Right cardiac atrium (tissue), 5 donors: ENCODE measurements at regions not wholly inside any gene's neighbourhood (a gene's known extent, or its start where the extent isn't known, plus 50 kb on each side); places are given as distances from the start of the nearest gene placed in this dataset.

Experiments used
- ATAC-seq, 2 donors: fragments of 200-7000 bp; cut with Tn5 transposase; one replicate each; pipeline versions ENCODE4 v1.8.0 to v1.9.1; 2020; ENCODE audit warnings: moderate library complexity in 2 of 2, mild to moderate bottlenecking in 1 of 2
- DNase-seq, 3 donors: peaks; one replicate each; pipeline ENCODE4 v3.0.0-alpha.2; 2020
- H3K27ac ChIP-seq: one replicate; pipeline ENCODE4 v1.5.1; 2013; ENCODE audit warnings: mild to moderate bottlenecking, low read length, control low read depth, moderate library complexity
- H3K27me3 ChIP-seq: one replicate; pipeline ENCODE4 v1.6.1; 2013; ENCODE audit not compliant: control insufficient read depth, insufficient read depth
- H3K4me1 ChIP-seq: one replicate; pipeline ENCODE4 v1.6.1; 2013; ENCODE audit warnings: low read length; ENCODE audit not compliant: control insufficient read depth, insufficient read depth
- H3K4me3 ChIP-seq: one replicate; pipeline ENCODE4 v1.5.1; 2013; ENCODE audit warnings: low read length, control low read depth
- H3K9me3 ChIP-seq: one replicate; pipeline ENCODE4 v1.6.1; 2013; ENCODE audit warnings: low read length; ENCODE audit not compliant: control insufficient read depth
- WGBS: extraction: QIAGEN DNeasy Blood & Tissue Kit; methylation state at CpG from one replicate; pipeline ENCODE4 v1.1.7; 2013; 5-methylcytosine and 5-hydroxymethylcytosine counted together
- intact Hi-C, 4 donors: fragments of 100-400 bp; cut with DNase I; formaldehyde crosslinking; loops; one replicate each; pipeline versions ENCODE4 v1.11.0 to v1.14.0; 2022 to 2023
- donor health status: healthy with polysubstance abuse.
- donor health status: DM: no; HTN: yes; CAD: no.
- donor health status: DM: no; HTN: no; CAD: no.
- donor health status: DM: no; HTN: yes; CAD: no; lungs with severe emphysema.
- donor health status: DM: yes; HTN: yes; CAD: no.

- no peak overlapping the region for H3K27ac ChIP-seq
- no peak for ATAC-seq
- H3K9me3 ChIP-seq, result no peaks in the 10 kb centered on the region
- H3K4me1 ChIP-seq, result no peaks in the 10 kb centered on the region
- intact Hi-C loops, result no loop called here
- WGBS, result 74% methylated on average over 5 of the region's 5 CpGs
- no peak for DNase-seq
- no peak overlapping the region for H3K4me3 ChIP-seq
- no peaks in the 10 kb centered on the region for H3K27me3 ChIP-seq
These were observed 733.6 kb upstream of the MAN1A1 start for GRCh38 chr6:120083186-120083585.

GRCh38 chr6:120077489-120077888 lies 727.9 kb upstream of the MAN1A1 start:
- 35% methylated on average over 2 of the region's 2 CpGs for WGBS
- intact Hi-C loops, result no loop called here

DNA sequence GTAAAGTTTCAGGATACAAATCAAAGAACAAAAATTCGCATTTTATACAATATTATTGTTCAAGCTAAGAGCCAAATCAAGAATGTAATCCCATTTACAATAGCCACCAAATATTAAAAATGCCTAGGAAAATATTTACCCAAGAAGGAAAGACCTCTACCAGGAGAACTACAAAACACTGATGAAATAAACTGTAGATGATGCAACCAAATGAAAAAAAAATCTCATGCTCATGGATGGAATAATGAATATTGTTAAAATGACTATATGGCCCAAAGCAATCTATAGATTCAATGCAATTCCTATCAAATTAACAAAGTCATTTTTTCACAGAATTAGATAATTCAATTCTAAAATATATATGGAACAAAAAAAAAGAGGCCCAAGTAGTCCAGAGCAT lies 708.8 kb upstream of the MAN1A1 start:
- intact Hi-C loops, result no loop called here
- Histone ChIP-seq H3K9me3 (no peaks in the 10 kb centered on the region), H3K4me3 (no peak overlapping the region), H3K27me3 (no peaks in the 10 kb centered on the region), H3K4me1 (no peaks in the 10 kb centered on the region), H3K27ac (no peak overlapping the region)
- ATAC-seq, result no peak
- WGBS, result 26% methylated on average over 1 of the region's 1 CpG
- no peak for DNase-seq

More at GRCh38 chr6:120077489-120077888, 727.9 kb upstream of the MAN1A1 start:
- H3K4me1 ChIP-seq, result no peaks in the 10 kb centered on the region
- no peaks in the 10 kb centered on the region for H3K9me3 ChIP-seq
- H3K27ac ChIP-seq, result no peak overlapping the region
- DNase-seq (peak in 1 of 3 donors; percentile 13), ATAC-seq (no peak)
- no peak overlapping the region for H3K4me3 ChIP-seq
- no peaks in the 10 kb centered on the region for H3K27me3 ChIP-seq

GRCh38 chr6:120056085-120056484 lies 706.5 kb upstream of the MAN1A1 start:
- H3K4me1 ChIP-seq, result no peaks in the 10 kb centered on the region
- no peaks in the 10 kb centered on the region for H3K27me3 ChIP-seq
- intact Hi-C loops, result no loop called here
- WGBS, result 50% methylated on average over 7 of the region's 7 CpGs
- H3K27ac ChIP-seq, result no peak overlapping the region
- DNase-seq, result no peak
- ATAC-seq, result no peak
- H3K9me3 ChIP-seq, result no peaks in the 10 kb centered on the region
- no peak overlapping the region for H3K4me3 ChIP-seq

- Histone ChIP-seq H3K27me3 (no peaks in the 10 kb centered on the region), H3K4me1 (no peaks in the 10 kb centered on the region), H3K4me3 (no peak overlapping the region), H3K27ac (no peak overlapping the region), H3K9me3 (no peaks in the 10 kb centered on the region)
- ATAC-seq, result no peak
- intact Hi-C loops, result no loop called here
- WGBS, result 64% methylated on average over 4 of the region's 4 CpGs
- no peak for DNase-seq
These were observed 705.5 kb upstream of the MAN1A1 start for GRCh38 chr6:120055071-120055470.

GRCh38 chr6:120039664-120040063 lies 690.1 kb upstream of the MAN1A1 start:
- Histone ChIP-seq H3K4me1 (no peaks in the 10 kb centered on the region), H3K9me3 (no peaks in the 10 kb centered on the region), H3K27ac (no peak overlapping the region), H3K4me3 (no peak overlapping the region), H3K27me3 (no peaks in the 10 kb centered on the region)
- intact Hi-C loops, result no loop called here
- DNase-seq (no peak), ATAC-seq (no peak)
- 76% methylated on average over 2 of the region's 2 CpGs for WGBS

- Histone ChIP-seq H3K27ac (no peak overlapping the region), H3K27me3 (no peaks in the 10 kb centered on the region), H3K9me3 (no peaks in the 10 kb centered on the region), H3K4me3 (no peak overlapping the region), H3K4me1 (no peaks in the 10 kb centered on the region)
- intact Hi-C loops, result no loop called here
- DNase-seq (no peak), ATAC-seq (no peak)
- 95% methylated on average over 2 of the region's 2 CpGs for WGBS
These were observed 682.3 kb upstream of the MAN1A1 start for GRCh38 chr6:120031837-120032236.

GRCh38 chr6:120026791-120027190 lies 677.2 kb upstream of the MAN1A1 start:
- Histone ChIP-seq H3K4me3 (no peak overlapping the region), H3K27me3 (no peaks in the 10 kb centered on the region), H3K4me1 (no peaks in the 10 kb centered on the region), H3K9me3 (no peaks in the 10 kb centered on the region), H3K27ac (no peak overlapping the region)
- 66% methylated on average over 1 of the region's 1 CpG for WGBS
- DNase-seq (no peak), ATAC-seq (no peak)
- intact Hi-C loops, result no loop called here

DNA sequence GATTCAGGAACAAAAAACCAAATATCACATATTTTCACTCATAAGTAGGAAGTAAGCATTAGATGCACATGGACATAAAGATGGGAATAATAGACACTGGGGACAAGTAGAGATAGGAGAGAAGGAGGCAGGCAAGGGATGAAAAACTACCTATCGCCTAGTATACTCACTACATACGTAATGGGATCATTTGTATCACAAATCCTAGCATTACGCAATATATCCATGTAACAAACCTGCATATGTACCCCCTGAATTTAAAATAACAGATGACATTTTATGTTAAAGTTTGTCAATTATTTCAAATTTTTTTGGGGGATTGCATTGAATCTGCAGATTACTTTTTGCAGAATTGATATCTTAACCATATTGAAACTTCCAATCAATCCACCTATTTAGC lies 660.5 kb upstream of the MAN1A1 start:
- ATAC-seq, result no peak
- WGBS, result 91% methylated on average over 3 of the region's 3 CpGs

GRCh38 chr6:120005292-120005976 lies 655.9 kb upstream of the MAN1A1 start:
- intact Hi-C loops, result no loop called here
- Histone ChIP-seq H3K27ac (no peak overlapping the region), H3K27me3 (no peaks in the 10 kb centered on the region), H3K9me3 (no peaks in the 10 kb centered on the region), H3K4me1 (no peaks in the 10 kb centered on the region), H3K4me3 (no peak overlapping the region)
- DNase-seq (no peak), ATAC-seq (no peak)
- WGBS, result 88% methylated on average over 12 of the region's 12 CpGs

More for the DNA sequence above, 660.5 kb upstream of the MAN1A1 start:
- DNase-seq, result no peak
- intact Hi-C loops, result no loop called here
- Histone ChIP-seq H3K27me3 (no peaks in the 10 kb centered on the region), H3K4me1 (no peaks in the 10 kb centered on the region), H3K27ac (no peak overlapping the region), H3K4me3 (no peak overlapping the region), H3K9me3 (no peaks in the 10 kb centered on the region)

DNA sequence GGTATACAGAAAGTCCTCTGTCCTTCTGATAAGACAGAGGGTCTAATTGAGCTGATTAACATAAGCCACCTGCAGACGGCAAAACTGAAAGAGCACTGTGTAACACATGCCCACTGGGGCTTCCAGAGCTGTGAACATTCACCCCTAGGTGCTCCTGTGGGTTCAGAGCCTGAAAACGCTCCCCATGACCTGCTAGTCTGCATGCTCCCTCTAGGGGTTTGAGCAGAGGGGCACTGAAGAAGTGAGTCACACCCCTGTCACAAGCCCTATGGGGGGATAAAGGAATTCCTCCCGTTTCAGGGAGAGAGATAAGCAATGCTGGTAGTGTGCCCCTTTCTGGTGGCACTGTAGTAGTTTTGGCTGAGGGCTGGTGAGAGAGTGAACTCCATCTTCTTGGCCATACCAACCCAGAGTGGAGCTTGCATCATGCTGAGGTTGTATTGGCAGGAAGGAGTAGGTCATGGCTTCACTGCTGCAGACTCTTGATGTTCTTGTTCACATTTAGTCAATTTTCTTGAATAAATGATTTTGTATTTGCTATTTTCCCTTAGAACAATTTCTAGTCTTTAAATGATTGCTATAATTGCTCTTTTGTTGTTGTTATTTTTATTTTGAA lies 637.5 kb upstream of the MAN1A1 start:
- H3K4me3 ChIP-seq, result no peak overlapping the region
- H3K4me1 ChIP-seq, result no peaks in the 10 kb centered on the region
- ATAC-seq (no peak), DNase-seq (peak in 1 of 3 donors; percentile 5)
- no peak overlapping the region for H3K27ac ChIP-seq
- intact Hi-C loops, result no loop called here
- no peaks in the 10 kb centered on the region for H3K9me3 ChIP-seq
- no peaks in the 10 kb centered on the region for H3K27me3 ChIP-seq
- WGBS, result 71% methylated on average over 3 of the region's 3 CpGs
